Right lobe of liver (tissue), 6 donors: ENCODE measurements at regions not wholly inside any gene's neighbourhood (a gene's known extent, or its start where the extent isn't known, plus 50 kb on each side); places are given as distances from the start of the nearest gene placed in this dataset.

Source experiments
- ATAC-seq, 4 donors: fragments of 200-7000 bp; cut with Tn5 transposase; one replicate each; pipeline ENCODE4 v1.9.1; 2020; ENCODE audit warnings: mild to moderate bottlenecking in 4 of 4, moderate library complexity in 4 of 4
- DNase-seq, 3 donors: peaks; one replicate each; pipeline ENCODE4 v3.0.0-alpha.2; 2020
- H3K27ac ChIP-seq, 3 donors: fragments of 200-600 bp; one replicate each; pipeline ENCODE4 v1.8.0; 2022
- H3K27me3 ChIP-seq, 2 donors: fragments of 200-600 bp; one replicate each; pipeline ENCODE4 v1.8.0; 2022
- H3K36me3 ChIP-seq, 4 donors: fragments of 200-600 bp; sonication (generic) in 1 of 4; one replicate each; pipeline versions ENCODE4 v1.5.1 to v1.8.0; 2017 to 2022; ENCODE audit warnings: control low read depth in 1 of 4
- H3K4me1 ChIP-seq, 4 donors: fragments of 200-600 bp; sonication (generic) in 1 of 4; one replicate each; pipeline versions ENCODE4 v1.5.1 to v1.8.0; 2017 to 2022; ENCODE audit warnings: control low read depth in 1 of 4
- H3K4me3 ChIP-seq, 3 donors: fragments of 200-600 bp; one replicate each; pipeline ENCODE4 v1.8.0; 2022
- H3K9me3 ChIP-seq, 4 donors: fragments of 200-600 bp; sonication (generic) in 1 of 4; one replicate each; pipeline versions ENCODE4 v1.5.1 to v1.8.0; 2017 to 2022; ENCODE audit warnings: control low read depth in 1 of 4
- POLR2A ChIP-seq: fragments of 450-650 bp; IDR thresholded peaks from one replicate; pipeline ENCODE4 v1.6.1; 2017; ENCODE audit warnings: antibody characterized with exemption, mild to moderate bottlenecking
- WGBS: methylation state at CpG from one replicate; pipeline ENCODE4 v1.1.6; 2018; ENCODE audit warnings: low coverage, low lambda C conversion rate; ENCODE audit not compliant: insufficient coverage; ENCODE audit errors: missing lambda C conversion rate; 5-methylcytosine and 5-hydroxymethylcytosine counted together
- intact Hi-C, 2 donors: fragments of 100-400 bp; cut with DNase I; formaldehyde crosslinking; loops; one replicate each; pipeline versions ENCODE4 v1.11.2 to v1.14.1; 2022
- TF ChIP-seq, protein P1 (sequence below), 4 donors: fragments of 200-600 bp in 3 of 4; fragments of 450-650 bp in 1 of 4; IDR thresholded peaks; one replicate each; pipeline versions ENCODE4 v1.5.1 to v1.8.0; 2016 to 2022; ENCODE audit warnings: antibody characterized with exemption in 4 of 4, mild to moderate bottlenecking in 2 of 4
- donor health status: DM: no; HTN: yes; CAD: no.
- donor health status: DM: no; HTN: no; CAD: no.
- donor health status: DM: no; HTN: no; CAD: no.
- donor health status: DM: no; HTN: yes; CAD: no.
- donor health status: DM: no; HTN: yes; CAD: no.

DNA sequence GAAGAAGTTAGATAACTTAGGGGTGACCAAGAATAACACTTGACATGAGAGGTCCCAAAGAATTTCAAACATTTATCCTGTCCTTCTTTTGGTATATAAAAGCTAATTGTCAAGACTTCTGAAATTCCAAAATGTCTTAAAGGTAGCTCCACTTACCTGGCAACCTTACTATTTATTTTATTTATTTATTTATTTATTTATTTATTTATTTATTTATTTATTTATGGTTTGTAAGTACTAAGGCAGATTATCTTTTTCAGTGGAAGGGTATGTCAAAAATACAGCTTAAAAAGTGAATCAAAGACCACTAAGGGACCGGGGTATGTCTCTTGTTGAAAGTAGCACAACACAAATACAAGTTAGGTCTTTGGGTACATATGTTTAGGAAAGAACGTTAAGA lies 620.8 kb upstream of the B3GALT2 start:
- Histone ChIP-seq H3K27ac (no peak overlapping the region), H3K4me3 (no peak overlapping the region), H3K36me3 (no peaks in the 10 kb centered on the region), H3K9me3 (no peaks in the 10 kb centered on the region), H3K27me3 (no peaks in the 10 kb centered on the region), H3K4me1 (no peaks in the 10 kb centered on the region)
- no peak for DNase-seq
- ATAC-seq, result no peak
- 61% methylated on average over 2 of the region's 2 CpGs for WGBS
- intact Hi-C loops, result no loop called here
- TF ChIP-seq, protein P1, sequence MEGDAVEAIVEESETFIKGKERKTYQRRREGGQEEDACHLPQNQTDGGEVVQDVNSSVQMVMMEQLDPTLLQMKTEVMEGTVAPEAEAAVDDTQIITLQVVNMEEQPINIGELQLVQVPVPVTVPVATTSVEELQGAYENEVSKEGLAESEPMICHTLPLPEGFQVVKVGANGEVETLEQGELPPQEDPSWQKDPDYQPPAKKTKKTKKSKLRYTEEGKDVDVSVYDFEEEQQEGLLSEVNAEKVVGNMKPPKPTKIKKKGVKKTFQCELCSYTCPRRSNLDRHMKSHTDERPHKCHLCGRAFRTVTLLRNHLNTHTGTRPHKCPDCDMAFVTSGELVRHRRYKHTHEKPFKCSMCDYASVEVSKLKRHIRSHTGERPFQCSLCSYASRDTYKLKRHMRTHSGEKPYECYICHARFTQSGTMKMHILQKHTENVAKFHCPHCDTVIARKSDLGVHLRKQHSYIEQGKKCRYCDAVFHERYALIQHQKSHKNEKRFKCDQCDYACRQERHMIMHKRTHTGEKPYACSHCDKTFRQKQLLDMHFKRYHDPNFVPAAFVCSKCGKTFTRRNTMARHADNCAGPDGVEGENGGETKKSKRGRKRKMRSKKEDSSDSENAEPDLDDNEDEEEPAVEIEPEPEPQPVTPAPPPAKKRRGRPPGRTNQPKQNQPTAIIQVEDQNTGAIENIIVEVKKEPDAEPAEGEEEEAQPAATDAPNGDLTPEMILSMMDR (IDR thresholded peaks at IDR 0.05), result no peak
- TF ChIP-seq POLR2A, result no peak

DNA sequence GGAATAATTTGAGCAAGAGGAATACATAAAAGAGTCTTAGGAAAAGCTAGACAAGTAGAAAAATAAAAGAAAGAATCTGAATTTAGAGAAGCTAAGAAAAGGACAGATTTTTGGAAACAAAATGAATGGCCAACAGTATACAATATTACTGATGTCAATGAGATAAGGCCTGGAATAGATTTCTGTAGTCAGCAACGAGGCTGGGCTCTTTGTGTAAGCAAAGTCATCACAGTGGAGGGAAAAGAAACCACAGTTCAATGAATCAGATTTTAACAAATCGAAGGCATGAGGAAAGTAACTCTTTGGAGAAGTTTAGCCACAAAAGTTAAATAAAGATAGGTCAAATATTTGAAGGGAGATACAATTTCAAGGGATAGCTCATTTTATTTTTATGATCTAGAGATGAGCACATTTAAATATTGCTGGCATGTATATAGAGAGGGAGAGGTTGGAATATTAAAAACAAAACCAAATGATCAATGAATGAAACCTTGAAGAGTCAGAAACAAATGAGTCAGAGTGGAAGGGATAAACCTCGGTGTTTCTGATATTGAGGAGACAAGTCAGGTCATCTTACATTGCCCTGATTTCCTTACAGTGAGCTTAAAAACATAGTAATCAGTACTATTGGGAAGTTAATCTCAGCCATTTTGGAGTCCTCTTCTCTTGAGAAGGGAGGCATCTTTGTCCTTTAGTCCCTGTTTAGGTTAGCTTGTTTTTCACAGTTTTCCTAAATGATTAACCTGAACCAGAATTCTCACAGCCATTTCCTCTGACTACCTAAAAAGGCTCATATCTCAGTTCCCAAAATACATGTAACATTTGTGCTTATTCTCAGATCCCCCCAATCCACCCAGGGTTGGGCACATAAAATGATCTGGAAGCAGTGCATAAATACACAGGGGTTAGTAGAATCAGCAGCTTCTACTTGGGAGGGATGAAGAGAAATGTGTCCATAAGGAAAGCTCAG lies 620.0 kb upstream of the B3GALT2 start:
- no peak overlapping the region for H3K4me3 ChIP-seq
- TF ChIP-seq POLR2A, result no peak
- TF ChIP-seq, protein P1 (IDR thresholded peaks at IDR 0.05), result no peak
- DNase-seq (no peak), ATAC-seq (no peak)
- whole genome bisulfite sequencing, result 58% methylated on average over 3 of the region's 3 CpGs
- no peaks in the 10 kb centered on the region for H3K27me3 ChIP-seq
- no peak overlapping the region for H3K27ac ChIP-seq
- H3K9me3 ChIP-seq, result no peaks in the 10 kb centered on the region
- intact Hi-C loops, result no loop called here
- H3K36me3 ChIP-seq, result no peaks in the 10 kb centered on the region
- H3K4me1 ChIP-seq, result no peaks in the 10 kb centered on the region

DNA sequence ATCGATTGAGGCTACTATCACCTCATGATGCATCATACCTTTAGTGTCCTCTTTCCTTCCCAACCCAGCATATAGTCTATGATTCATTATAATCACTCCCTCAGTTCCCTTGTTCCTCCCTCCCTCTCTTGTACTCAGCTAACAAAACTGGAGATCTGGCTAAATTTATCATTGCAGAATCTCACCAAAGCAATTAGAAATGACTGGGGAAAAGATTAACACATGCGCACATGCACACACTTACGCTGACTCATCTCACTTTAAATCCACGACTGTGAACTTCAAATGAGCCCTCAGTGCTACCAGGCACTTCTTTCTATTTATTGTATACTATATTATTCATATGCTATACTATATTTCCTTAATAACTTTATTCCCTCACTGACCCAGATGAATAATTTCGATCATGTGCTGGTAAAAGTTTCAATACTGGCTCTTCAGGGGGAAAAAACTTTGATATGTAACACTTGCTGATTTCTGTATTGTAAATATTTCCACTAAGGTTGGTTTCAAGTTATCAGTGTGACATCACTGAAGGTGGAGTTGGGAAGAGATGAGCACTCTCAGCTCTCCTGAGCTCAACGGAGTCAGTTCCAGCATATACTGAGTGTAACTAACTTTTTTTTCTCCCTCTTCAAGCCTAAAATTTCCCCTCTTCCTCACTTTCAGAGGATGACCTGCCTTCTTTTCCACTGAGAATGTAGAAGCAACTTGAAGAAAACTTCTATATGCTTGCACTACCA lies 613.7 kb upstream of the B3GALT2 start:
- Histone ChIP-seq H3K27ac (no peak overlapping the region), H3K36me3 (no peaks in the 10 kb centered on the region), H3K27me3 (no peaks in the 10 kb centered on the region), H3K4me3 (no peak overlapping the region), H3K9me3 (no peaks in the 10 kb centered on the region), H3K4me1 (no peaks in the 10 kb centered on the region)
- ATAC-seq, result no peak
- TF ChIP-seq, protein P1 (IDR thresholded peaks at IDR 0.05), result no peak
- TF ChIP-seq POLR2A, result no peak
- WGBS, result 85% methylated on average over 6 of the region's 6 CpGs
- DNase-seq, result no peak
- intact Hi-C loops, result no loop called here

- TF ChIP-seq, protein P1 (IDR thresholded peaks at IDR 0.05), result no peak
- no peak for TF ChIP-seq POLR2A
- H3K4me1 ChIP-seq, result no peaks in the 10 kb centered on the region
- H3K36me3 ChIP-seq, result no peaks in the 10 kb centered on the region
- 100% methylated on average over 2 of the region's 2 CpGs for WGBS
- H3K27me3 ChIP-seq, result no peaks in the 10 kb centered on the region
- H3K9me3 ChIP-seq, result no peaks in the 10 kb centered on the region
- no peak overlapping the region for H3K27ac ChIP-seq
- intact Hi-C loops, result no loop called here
- no peak for DNase-seq
- ATAC-seq, result no peak
- H3K4me3 ChIP-seq, result no peak overlapping the region
Measured at GRCh38 chr1:193799371-193799770, 613.0 kb upstream of the B3GALT2 start.
